Keratinocyte (primary cell): ENCODE measurements at regions not wholly inside any gene's neighbourhood (a gene's known extent, or its start where the extent isn't known, plus 50 kb on each side); places are given as distances from the start of the nearest gene placed in this dataset.

Source experiments
- DNase-seq: peaks from one replicate; pipeline ENCODE4 v3.0.0-alpha.2; 2011; ENCODE audit warnings: low read depth, missing footprints, low spot score
- FAIRE-seq: peaks from 2 replicates; lab custom pipeline; 2011; peaks lifted over from hg19 to GRCh38; lab: Jason Lieb, UNC
- H2AFZ ChIP-seq: 2 replicates; pipeline ENCODE4 v1.6.0; 2012; ENCODE audit warnings: low read length, control low read depth, inconsistent platforms; ENCODE audit not compliant: control insufficient read depth
- H3K27ac ChIP-seq: 2 replicates; pipeline ENCODE4 v1.5.1; 2011; ENCODE audit warnings: low read length; ENCODE audit not compliant: control insufficient read depth, insufficient read depth
- H3K27me3 ChIP-seq: 3 replicates; pipeline ENCODE4 v1.6.0; 2011; ENCODE audit warnings: low read length; ENCODE audit not compliant: control insufficient read depth, insufficient read depth; ENCODE audit errors: extremely low read depth
- H3K36me3 ChIP-seq, 2 experiments: 2 replicates in 1 of 2; 3 replicates in 1 of 2; pipeline ENCODE4 v1.5.1; 2011; ENCODE audit warnings: low read length in 2 of 2, mild to moderate bottlenecking in 1 of 2; ENCODE audit not compliant: control insufficient read depth in 2 of 2, insufficient read depth in 2 of 2; ENCODE audit errors: extremely low read depth in 1 of 2
- H3K4me1 ChIP-seq: 3 replicates; pipeline ENCODE4 v1.5.1; 2011; ENCODE audit warnings: low read length; ENCODE audit not compliant: control insufficient read depth, insufficient read depth; ENCODE audit errors: extremely low read depth
- H3K4me2 ChIP-seq: 3 replicates; pipeline ENCODE4 v1.6.0; 2011; ENCODE audit warnings: low read depth, low read length; ENCODE audit not compliant: control insufficient read depth, insufficient read depth; ENCODE audit errors: extremely low read depth
- H3K4me3 ChIP-seq, 3 experiments: fragments of 200-600 bp in 1 of 3; sonication (generic) in 1 of 3; 2 replicates in 2 of 3; 3 replicates in 1 of 3; pipeline ENCODE4 v1.5.1; 2011 to 2016; ENCODE audit warnings: low read length in 3 of 3, mild to moderate bottlenecking in 3 of 3, control low read depth in 2 of 3, inconsistent platforms in 1 of 3, low read depth in 1 of 3, mixed read lengths in 1 of 3, mixed run types in 1 of 3, moderate library complexity in 1 of 3; ENCODE audit not compliant: control insufficient read depth in 2 of 3, insufficient read depth in 2 of 3; ENCODE audit errors: extremely low read depth in 1 of 3
- H3K79me2 ChIP-seq: 2 replicates; pipeline ENCODE4 v1.6.0; 2012; ENCODE audit warnings: low read length; ENCODE audit not compliant: control insufficient read depth, insufficient read depth
- H3K9ac ChIP-seq: 3 replicates; pipeline ENCODE4 v1.6.0; 2011; ENCODE audit warnings: low read length; ENCODE audit not compliant: control insufficient read depth, insufficient read depth; ENCODE audit errors: extremely low read depth
- H3K9me1 ChIP-seq: 3 replicates; pipeline ENCODE4 v1.6.0; 2011; ENCODE audit warnings: low read length; ENCODE audit not compliant: control insufficient read depth, insufficient read depth; ENCODE audit errors: extremely low read depth
- H3K9me3 ChIP-seq: 2 replicates; pipeline ENCODE4 v1.5.1; 2012; ENCODE audit warnings: low read depth, low read length; ENCODE audit not compliant: control insufficient read depth
- H4K20me1 ChIP-seq: 3 replicates; pipeline ENCODE4 v1.6.0; 2011; ENCODE audit warnings: low read length; ENCODE audit not compliant: control insufficient read depth, insufficient read depth; ENCODE audit errors: extremely low read depth
- EZH2 ChIP-seq: IDR thresholded peaks from one replicate; pipeline ENCODE4 v1.6.1; 2012; ENCODE audit warnings: inconsistent platforms, mild to moderate bottlenecking, low read length, moderate library complexity
- dilution Hi-C: fragments of 300-500 bp; cut with MboI; formaldehyde crosslinking; loops from one replicate; pipeline ENCODE4 v1.7.0; 2020; ENCODE audit warnings: low sequenced_read_pairs; ENCODE audit not compliant: extremely low pct_ligation_motif_present
- TF ChIP-seq, protein P1 (sequence below), 3 experiments: IDR thresholded peaks in 1 of 3; conservative IDR thresholded peaks in 1 of 3; optimal IDR thresholded peaks in 1 of 3; 2 replicates in 2 of 3; 3 replicates in 1 of 3; pipeline versions ENCODE3 to v1.5.1; 2011; ENCODE audit warnings: low read length in 3 of 3, mild to moderate bottlenecking in 3 of 3, moderate library complexity in 2 of 3, control low read depth in 1 of 3, inconsistent platforms in 1 of 3; ENCODE audit not compliant: insufficient read depth in 2 of 3; ENCODE audit errors: extremely low read depth in 1 of 3

DNA sequence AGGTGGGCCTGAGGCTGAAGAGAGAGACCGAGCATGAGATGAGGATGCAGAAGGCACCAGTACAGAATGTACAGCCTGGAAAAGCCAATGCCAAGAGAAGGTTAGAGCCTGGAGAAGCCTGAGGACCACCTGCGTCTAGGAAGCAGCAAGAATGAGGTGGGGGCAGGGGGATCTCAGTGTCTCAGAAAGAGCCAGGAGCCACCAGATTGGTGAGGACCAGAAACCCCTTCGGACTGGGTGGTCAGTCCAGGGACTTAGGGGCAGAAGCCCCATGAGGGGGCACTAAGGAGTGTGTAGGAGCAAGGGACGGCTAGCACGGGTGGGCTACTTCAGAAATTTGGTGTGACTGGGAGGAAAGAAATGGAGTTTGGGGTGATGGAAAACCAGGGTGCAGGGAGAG lies 205.9 kb upstream of the RNF32 start:
- H2AFZ ChIP-seq: no peak overlapping the region
- H3K27ac ChIP-seq: no peak overlapping the region
- no peak overlapping the region for H3K4me2 ChIP-seq
- H3K79me2 ChIP-seq: no peaks in the 10 kb centered on the region
- H3K9ac ChIP-seq: no peak overlapping the region
- TF ChIP-seq, protein P1, sequence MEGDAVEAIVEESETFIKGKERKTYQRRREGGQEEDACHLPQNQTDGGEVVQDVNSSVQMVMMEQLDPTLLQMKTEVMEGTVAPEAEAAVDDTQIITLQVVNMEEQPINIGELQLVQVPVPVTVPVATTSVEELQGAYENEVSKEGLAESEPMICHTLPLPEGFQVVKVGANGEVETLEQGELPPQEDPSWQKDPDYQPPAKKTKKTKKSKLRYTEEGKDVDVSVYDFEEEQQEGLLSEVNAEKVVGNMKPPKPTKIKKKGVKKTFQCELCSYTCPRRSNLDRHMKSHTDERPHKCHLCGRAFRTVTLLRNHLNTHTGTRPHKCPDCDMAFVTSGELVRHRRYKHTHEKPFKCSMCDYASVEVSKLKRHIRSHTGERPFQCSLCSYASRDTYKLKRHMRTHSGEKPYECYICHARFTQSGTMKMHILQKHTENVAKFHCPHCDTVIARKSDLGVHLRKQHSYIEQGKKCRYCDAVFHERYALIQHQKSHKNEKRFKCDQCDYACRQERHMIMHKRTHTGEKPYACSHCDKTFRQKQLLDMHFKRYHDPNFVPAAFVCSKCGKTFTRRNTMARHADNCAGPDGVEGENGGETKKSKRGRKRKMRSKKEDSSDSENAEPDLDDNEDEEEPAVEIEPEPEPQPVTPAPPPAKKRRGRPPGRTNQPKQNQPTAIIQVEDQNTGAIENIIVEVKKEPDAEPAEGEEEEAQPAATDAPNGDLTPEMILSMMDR (optimal IDR thresholded peaks at IDR 0.05 in 1 of 3, IDR thresholded peaks at IDR 0.05 in 1 of 3, conservative IDR thresholded peaks at IDR 0.05 in 1 of 3; ENCODE audit: extremely low read depth in 1 of 3, insufficient read depth in 2 of 3, low read length in 3 of 3): no peak
- TF ChIP-seq EZH2: no peak
- no peaks in the 10 kb centered on the region for H3K27me3 ChIP-seq
- no peaks in the 10 kb centered on the region for H3K9me3 ChIP-seq
- DNase-seq (no peak), FAIRE-seq (no peak)
- dilution Hi-C loops: loop anchor here (10.0 kb wide), 1 partner anchor 60 kb away; no protein-coding TSS in a partner anchor
- no peaks in the 10 kb centered on the region for H3K9me1 ChIP-seq
- H3K36me3 ChIP-seq: no peaks in the 10 kb centered on the region
- no peak overlapping the region for H3K4me3 ChIP-seq
- no peaks in the 10 kb centered on the region for H3K4me1 ChIP-seq
- H4K20me1 ChIP-seq: no peaks in the 10 kb centered on the region

DNA sequence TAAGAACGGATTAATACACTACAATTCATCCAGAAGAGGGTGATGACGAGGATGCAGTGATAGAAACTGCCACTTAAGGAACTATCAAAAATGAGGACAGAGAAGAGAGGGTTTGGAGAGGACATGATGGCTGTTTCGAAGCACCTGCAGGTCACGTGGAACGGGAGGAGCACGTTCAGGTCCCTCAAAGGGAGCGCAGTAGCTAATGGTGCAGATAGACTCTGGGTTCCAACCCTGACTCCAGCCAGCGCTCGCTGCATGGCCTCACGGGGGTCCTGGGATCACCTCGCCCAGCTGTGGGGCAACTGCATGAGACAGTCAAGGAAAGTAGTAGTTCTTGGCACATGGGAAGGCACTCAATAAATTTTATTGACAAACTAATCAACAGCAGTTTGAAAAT lies 208.6 kb upstream of the RNF32 start:
- Histone ChIP-seq H3K4me3 (no peak overlapping the region), H2AFZ (no peak overlapping the region), H3K9me1 (no peaks in the 10 kb centered on the region), H3K4me1 (no peaks in the 10 kb centered on the region), H3K9me3 (no peaks in the 10 kb centered on the region), H3K27ac (no peak overlapping the region), H4K20me1 (no peaks in the 10 kb centered on the region), H3K9ac (no peak overlapping the region), H3K4me2 (no peak overlapping the region), H3K79me2 (no peaks in the 10 kb centered on the region), H3K36me3 (no peaks in the 10 kb centered on the region), H3K27me3 (no peaks in the 10 kb centered on the region)
- TF ChIP-seq, protein P1 (optimal IDR thresholded peaks at IDR 0.05 in 1 of 3, IDR thresholded peaks at IDR 0.05 in 1 of 3, conservative IDR thresholded peaks at IDR 0.05 in 1 of 3; ENCODE audit: extremely low read depth in 1 of 3, insufficient read depth in 2 of 3, low read length in 3 of 3): no peak
- TF ChIP-seq EZH2: no peak
- DNase-seq (no peak), FAIRE-seq (no peak)
- dilution Hi-C loops: loop anchor here (10.0 kb wide), 1 partner anchor 63 kb away; no protein-coding TSS in a partner anchor
